ENCODE measurements at regions not wholly inside any gene's neighbourhood (a gene's known extent, or its start where the extent isn't known, plus 50 kb on each side); places are given as distances from the start of the nearest gene placed in this dataset.

DNA sequence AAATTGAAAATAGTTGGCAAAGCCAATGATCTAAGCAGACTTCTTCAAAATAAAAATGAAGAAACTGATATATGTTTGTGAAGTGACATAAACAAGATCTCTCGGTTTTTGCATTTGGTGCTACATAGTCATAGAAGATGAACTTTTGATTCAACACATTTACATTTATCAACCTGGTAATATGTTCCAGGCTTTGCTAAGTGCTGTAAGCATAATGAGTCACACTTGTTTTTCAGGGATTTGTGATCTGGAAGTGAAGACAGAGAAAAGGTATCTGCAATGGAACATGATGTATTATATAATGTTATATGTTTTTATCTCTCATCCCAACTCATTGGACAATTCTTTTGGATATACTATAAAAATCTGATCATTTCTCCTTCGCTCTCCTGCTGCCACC lies 801.4 kb downstream of the BRINP1 start:
- TF ChIP-seq CTCF (IDR thresholded peaks at IDR 0.05) (no peak), POLR2A (IDR thresholded peaks at IDR 0.05) (no peak)
